ENCODE measurements at regions not wholly inside any gene's neighbourhood (a gene's known extent, or its start where the extent isn't known, plus 50 kb on each side); places are given as distances from the start of the nearest gene placed in this dataset.

DNA sequence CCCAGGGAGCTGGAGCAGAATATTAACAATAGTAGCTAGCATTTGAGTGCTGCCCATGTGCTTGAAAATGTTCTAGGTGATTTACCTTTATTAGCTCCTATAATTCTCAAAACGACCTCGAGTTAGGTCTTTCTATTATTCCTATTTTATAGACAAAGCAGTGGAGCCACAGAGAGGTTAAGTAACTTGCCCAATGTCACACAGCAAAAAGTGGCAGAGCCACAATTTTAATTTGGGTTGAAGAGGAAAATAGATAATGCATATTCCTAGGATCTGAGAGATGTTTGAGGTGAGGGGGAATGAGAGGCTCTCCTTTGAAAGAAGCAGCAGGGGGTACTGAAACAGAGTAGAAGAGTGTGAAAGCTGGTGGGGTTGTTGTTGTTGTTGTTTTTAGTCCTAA, 354.5 kb upstream of the SLC35B3 start:
- CTCF ChIA-PET = no interaction called here
- no peak overlapping the region for H2AFZ ChIP-seq (ENCODE audit: low read depth, low read length)
- H3K79me2 ChIP-seq (ENCODE audit: control insufficient read depth, insufficient read depth, low read length) = no peaks in the 10 kb centered on the region
- H3K9me3 ChIP-seq (replicated peaks; ENCODE audit: control insufficient read depth, insufficient read depth, low read length) = no peaks in the 10 kb centered on the region
- POLR2A ChIA-PET = no interaction called here
- H3K9me1 ChIP-seq (replicated peaks; ENCODE audit: control insufficient read depth, extremely low read depth, insufficient read depth, low read length) = no peaks in the 10 kb centered on the region
- H3K9ac ChIP-seq (replicated peaks; ENCODE audit: extremely low read depth, insufficient read depth, low read length) = no peak overlapping the region
- H3K4me1 ChIP-seq (ENCODE audit: control insufficient read depth, extremely low read depth, insufficient read depth, low read length) = no peaks in the 10 kb centered on the region
- no peaks in the 10 kb centered on the region for H3K36me3 ChIP-seq (ENCODE audit: control insufficient read depth in 2 of 2, extremely low read depth in 1 of 2, insufficient read depth in 2 of 2, low read length in 2 of 2)
- H3K27ac ChIP-seq (ENCODE audit: insufficient read depth, low read depth, low read length) = no peak overlapping the region
- no peaks in the 10 kb centered on the region for H3K27me3 ChIP-seq (ENCODE audit: control insufficient read depth in 2 of 2, insufficient read depth in 2 of 2, low read length in 2 of 2)
- intact Hi-C loops (cut with micrococcal nuclease) = no loop called here
- TF ChIP-seq MYC (IDR thresholded peaks at IDR 0.05; ENCODE audit: low read depth, low read length) (no peak), FOS (IDR thresholded peaks at IDR 0.05; ENCODE audit: borderline replicate concordance, insufficient read depth, low read length) (no peak), GATA2 (IDR thresholded peaks at IDR 0.05; ENCODE audit: insufficient read depth, insufficient read length, low read depth, low read length) (no peak), JUN (IDR thresholded peaks at IDR 0.05; ENCODE audit: borderline replicate concordance, insufficient read depth, insufficient read length, low read depth) (no peak)
- TF ChIP-seq, protein P1, sequence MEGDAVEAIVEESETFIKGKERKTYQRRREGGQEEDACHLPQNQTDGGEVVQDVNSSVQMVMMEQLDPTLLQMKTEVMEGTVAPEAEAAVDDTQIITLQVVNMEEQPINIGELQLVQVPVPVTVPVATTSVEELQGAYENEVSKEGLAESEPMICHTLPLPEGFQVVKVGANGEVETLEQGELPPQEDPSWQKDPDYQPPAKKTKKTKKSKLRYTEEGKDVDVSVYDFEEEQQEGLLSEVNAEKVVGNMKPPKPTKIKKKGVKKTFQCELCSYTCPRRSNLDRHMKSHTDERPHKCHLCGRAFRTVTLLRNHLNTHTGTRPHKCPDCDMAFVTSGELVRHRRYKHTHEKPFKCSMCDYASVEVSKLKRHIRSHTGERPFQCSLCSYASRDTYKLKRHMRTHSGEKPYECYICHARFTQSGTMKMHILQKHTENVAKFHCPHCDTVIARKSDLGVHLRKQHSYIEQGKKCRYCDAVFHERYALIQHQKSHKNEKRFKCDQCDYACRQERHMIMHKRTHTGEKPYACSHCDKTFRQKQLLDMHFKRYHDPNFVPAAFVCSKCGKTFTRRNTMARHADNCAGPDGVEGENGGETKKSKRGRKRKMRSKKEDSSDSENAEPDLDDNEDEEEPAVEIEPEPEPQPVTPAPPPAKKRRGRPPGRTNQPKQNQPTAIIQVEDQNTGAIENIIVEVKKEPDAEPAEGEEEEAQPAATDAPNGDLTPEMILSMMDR (IDR thresholded peaks at IDR 0.05; ENCODE audit: extremely low read depth in 1 of 2, insufficient read depth in 1 of 2, low read depth in 1 of 2, low read length in 2 of 2) = no peak
- H3K4me2 ChIP-seq (ENCODE audit: insufficient read depth, low read length) = no peak overlapping the region
- dilution Hi-C loops (cut with MboI; ENCODE audit: extremely low pct_ligation_motif_present, low sequenced_read_pairs) = no loop called here
- DNase-seq (ENCODE audit: low read depth, low spot score) (no peak), FAIRE-seq (no peak)
- BruUV-seq (replicated peaks) = no TSS peak
- no peaks in the 10 kb centered on the region for H4K20me1 ChIP-seq (replicated peaks; ENCODE audit: control insufficient read depth, extremely low read depth, insufficient read depth, low read length)
- no peak overlapping the region for H3K4me3 ChIP-seq (replicated peaks in 1 of 3; ENCODE audit: insufficient read depth in 1 of 3, low read depth in 1 of 3, low read length in 3 of 3)

DNA sequence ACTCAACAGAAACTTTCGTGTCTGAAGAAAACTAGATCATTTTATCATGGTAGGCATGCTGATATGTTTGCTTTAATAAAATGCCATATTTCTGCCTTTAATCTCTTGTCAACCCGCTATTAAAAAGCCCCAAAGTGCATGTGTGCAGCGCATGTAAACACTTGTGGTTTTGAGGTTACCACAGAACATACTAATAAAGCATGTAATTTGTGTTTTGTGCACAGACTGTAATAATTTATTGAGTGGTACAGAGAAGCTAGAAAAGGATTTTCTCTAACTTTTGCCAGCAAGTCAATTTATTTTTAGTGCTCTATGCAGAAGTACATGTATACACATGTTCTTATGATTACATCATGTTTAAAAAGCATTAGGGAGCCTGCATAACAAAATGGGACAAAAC, 349.9 kb upstream of the SLC35B3 start:
- no peaks in the 10 kb centered on the region for H3K27me3 ChIP-seq (ENCODE audit: control insufficient read depth in 2 of 2, insufficient read depth in 2 of 2, low read length in 2 of 2)
- H2AFZ ChIP-seq (ENCODE audit: low read depth, low read length) = no peak overlapping the region
- H3K4me1 ChIP-seq (ENCODE audit: control insufficient read depth, extremely low read depth, insufficient read depth, low read length) = no peaks in the 10 kb centered on the region
- intact Hi-C loops (cut with micrococcal nuclease) = no loop called here
- no peak overlapping the region for H3K4me2 ChIP-seq (ENCODE audit: insufficient read depth, low read length)
- TF ChIP-seq POLR2A (IDR thresholded peaks at IDR 0.05; ENCODE audit: low read depth, low read length) (no peak), MAX (IDR thresholded peaks at IDR 0.05; ENCODE audit: insufficient read depth, insufficient read length) (no peak)
- BruUV-seq (replicated peaks) = no TSS peak
- dilution Hi-C loops (cut with MboI; ENCODE audit: extremely low pct_ligation_motif_present, low sequenced_read_pairs) = no loop called here
- no peak for FAIRE-seq
- H3K4me3 ChIP-seq (replicated peaks in 1 of 3; ENCODE audit: insufficient read depth in 1 of 3, low read depth in 1 of 3, low read length in 3 of 3) = no peak overlapping the region
- no peaks in the 10 kb centered on the region for H3K9me1 ChIP-seq (replicated peaks; ENCODE audit: control insufficient read depth, extremely low read depth, insufficient read depth, low read length)
- H3K79me2 ChIP-seq (ENCODE audit: control insufficient read depth, insufficient read depth, low read length) = no peaks in the 10 kb centered on the region
- no peak overlapping the region for H3K27ac ChIP-seq (ENCODE audit: insufficient read depth, low read depth, low read length)
- H3K9me3 ChIP-seq (replicated peaks; ENCODE audit: control insufficient read depth, insufficient read depth, low read length) = no peaks in the 10 kb centered on the region
- POLR2A ChIA-PET = no interaction called here
- no peaks in the 10 kb centered on the region for H3K36me3 ChIP-seq (ENCODE audit: control insufficient read depth in 2 of 2, extremely low read depth in 1 of 2, insufficient read depth in 2 of 2, low read length in 2 of 2)
- no peaks in the 10 kb centered on the region for H4K20me1 ChIP-seq (replicated peaks; ENCODE audit: control insufficient read depth, extremely low read depth, insufficient read depth, low read length)
- DNase-seq (ENCODE audit: low read depth, low spot score) = no peak
- CTCF ChIA-PET = no interaction called here
- no peak overlapping the region for H3K9ac ChIP-seq (replicated peaks; ENCODE audit: extremely low read depth, insufficient read depth, low read length)
